Nephron progenitor cell (in vitro differentiated cells): ENCODE measurements at regions not wholly inside any gene's neighbourhood (a gene's known extent, or its start where the extent isn't known, plus 50 kb on each side); places are given as distances from the start of the nearest gene placed in this dataset.

Experiments
- DNase-seq: peaks from one replicate; pipeline ENCODE4 v3.0.0; 2021
- H3K27ac Mint-ChIP-seq: 2 replicates; pipeline ENCODE4 v1.8.0; 2021; ENCODE audit warnings: mild to moderate bottlenecking, moderate library complexity, mixed read lengths
- H3K27me3 Mint-ChIP-seq: 2 replicates; pipeline ENCODE4 v1.8.0; 2021; ENCODE audit warnings: mild to moderate bottlenecking, low read depth, mixed read lengths; ENCODE audit not compliant: poor library complexity
- H3K36me3 Mint-ChIP-seq: 2 replicates; pipeline ENCODE4 v1.8.0; 2021; ENCODE audit warnings: low read depth, mixed read lengths
- H3K4me1 Mint-ChIP-seq: 2 replicates; pipeline ENCODE4 v1.8.0; 2021; ENCODE audit warnings: mixed read lengths
- H3K4me3 Mint-ChIP-seq: 2 replicates; pipeline ENCODE4 v1.8.0; 2021; ENCODE audit warnings: mild to moderate bottlenecking, moderate library complexity, mixed read lengths
- H3K9me3 Mint-ChIP-seq: 2 replicates; pipeline ENCODE4 v1.8.0; 2021; ENCODE audit warnings: mild to moderate bottlenecking, moderate library complexity, mixed read lengths
- CTCF ChIP-seq: fragments of 200-600 bp; sonication (generic); IDR thresholded peaks from 2 replicates; pipeline ENCODE4 v1.5.0; 2021; ENCODE audit warnings: antibody characterized with exemption

GRCh38 chr2:122000556-122001340 lies 245.3 kb downstream of the TSN start:
- peaks cover 11% of the 10 kb centered on the region for H3K27me3 Mint-ChIP-seq
- DNase-seq: no peak
- TF ChIP-seq CTCF: no peak
- H3K9me3 Mint-ChIP-seq: peaks cover 5% of the 10 kb centered on the region
- no peak overlapping the region for H3K4me3 Mint-ChIP-seq
- H3K27ac Mint-ChIP-seq: peak overlapping the region; percentile 7
- H3K36me3 Mint-ChIP-seq: no peaks in the 10 kb centered on the region
- H3K4me1 Mint-ChIP-seq: peaks cover 10% of the 10 kb centered on the region

- peaks cover 9% of the 10 kb centered on the region for H3K27me3 Mint-ChIP-seq
- no peak for DNase-seq
- H3K4me1 Mint-ChIP-seq: peaks cover 15% of the 10 kb centered on the region
Observed at GRCh38 chr2:122001441-122001874, 246.0 kb downstream of the TSN start.

GRCh38 chr2:122003196-122003940 lies 247.9 kb downstream of the TSN start:
- no peak overlapping the region for H3K27ac Mint-ChIP-seq
- peaks cover 7% of the 10 kb centered on the region for H3K9me3 Mint-ChIP-seq
- no peak for TF ChIP-seq CTCF
- peaks cover 9% of the 10 kb centered on the region for H3K27me3 Mint-ChIP-seq
- H3K4me3 Mint-ChIP-seq: no peak overlapping the region
- peaks cover 27% of the 10 kb centered on the region for H3K4me1 Mint-ChIP-seq
- no peak for DNase-seq
- no peaks in the 10 kb centered on the region for H3K36me3 Mint-ChIP-seq

More at GRCh38 chr2:122001441-122001874, 246.0 kb downstream of the TSN start:
- Mint-ChIP-seq H3K27ac (no peak overlapping the region), H3K36me3 (no peaks in the 10 kb centered on the region), H3K9me3 (peaks cover 7% of the 10 kb centered on the region), H3K4me3 (no peak overlapping the region)
- no peak for TF ChIP-seq CTCF

- no peak for TF ChIP-seq CTCF
- H3K9me3 Mint-ChIP-seq: peaks cover 9% of the 10 kb centered on the region
- H3K36me3 Mint-ChIP-seq: no peaks in the 10 kb centered on the region
- DNase-seq: no peak
- H3K4me3 Mint-ChIP-seq: no peak overlapping the region
- H3K27me3 Mint-ChIP-seq: peaks cover 11% of the 10 kb centered on the region
- H3K27ac Mint-ChIP-seq: no peak overlapping the region
- peaks cover 32% of the 10 kb centered on the region for H3K4me1 Mint-ChIP-seq
Observed at GRCh38 chr2:122007126-122007525, 251.7 kb downstream of the TSN start.

- H3K4me1 Mint-ChIP-seq: peaks cover 32% of the 10 kb centered on the region
- no peak overlapping the region for H3K4me3 Mint-ChIP-seq
- no peak for TF ChIP-seq CTCF
- no peaks in the 10 kb centered on the region for H3K36me3 Mint-ChIP-seq
- peaks cover 15% of the 10 kb centered on the region for H3K27me3 Mint-ChIP-seq
- peaks cover 11% of the 10 kb centered on the region for H3K9me3 Mint-ChIP-seq
- no peak for DNase-seq
- H3K27ac Mint-ChIP-seq: no peak overlapping the region
Observed at GRCh38 chr2:122007577-122007976, 252.1 kb downstream of the TSN start.
